Putamen (tissue), 1 donor: ENCODE measurements at regions not wholly inside any gene's neighbourhood (a gene's known extent, or its start where the extent isn't known, plus 50 kb on each side); places are given as distances from the start of the nearest gene placed in this dataset.

Experiments used
- DNase-seq: peaks from one replicate; pipeline ENCODE4 v3.0.0-alpha.2; 2016; ENCODE audit warnings: low spot score

DNA sequence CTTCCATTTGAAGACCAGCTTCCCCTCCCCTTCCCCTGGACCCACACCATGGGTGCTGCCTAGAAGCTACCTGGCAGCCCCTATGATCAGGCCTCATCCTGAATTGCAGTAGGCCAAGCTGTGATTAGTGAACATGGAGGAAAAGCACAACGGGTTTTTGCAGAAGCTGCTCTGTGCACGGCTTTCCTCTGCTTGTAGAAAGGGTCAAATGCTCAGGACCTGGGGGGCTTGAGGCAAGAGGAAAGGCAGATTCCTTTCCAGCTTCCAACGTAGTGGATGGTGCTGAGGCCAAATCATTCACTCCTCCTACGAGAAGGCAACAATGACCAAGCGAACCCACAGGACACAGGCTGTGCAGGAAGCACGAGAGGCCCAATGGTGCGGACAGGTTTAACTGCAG lies 410.3 kb upstream of the SHH start:
- no peak for DNase-seq

DNA sequence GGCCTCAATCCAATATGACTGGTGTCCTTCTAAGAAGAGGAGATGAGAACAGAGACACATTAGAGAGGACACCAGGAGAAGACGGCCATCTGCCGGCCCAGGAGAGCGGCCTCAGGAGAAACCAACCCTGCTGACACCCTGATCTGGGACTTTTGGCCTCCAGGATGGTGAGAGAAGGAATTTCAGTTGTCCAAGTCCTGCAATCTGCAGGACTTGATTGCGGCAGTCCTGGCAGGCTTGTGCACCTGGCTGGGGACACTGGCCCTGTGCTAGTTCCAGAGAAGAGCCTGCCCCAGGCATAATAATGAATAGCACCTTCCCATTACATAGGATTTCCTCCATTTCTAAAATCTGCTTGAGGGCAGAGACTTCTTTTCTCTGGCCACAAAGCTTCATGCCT lies 409.9 kb upstream of the SHH start:
- DNase-seq, result no peak

DNA sequence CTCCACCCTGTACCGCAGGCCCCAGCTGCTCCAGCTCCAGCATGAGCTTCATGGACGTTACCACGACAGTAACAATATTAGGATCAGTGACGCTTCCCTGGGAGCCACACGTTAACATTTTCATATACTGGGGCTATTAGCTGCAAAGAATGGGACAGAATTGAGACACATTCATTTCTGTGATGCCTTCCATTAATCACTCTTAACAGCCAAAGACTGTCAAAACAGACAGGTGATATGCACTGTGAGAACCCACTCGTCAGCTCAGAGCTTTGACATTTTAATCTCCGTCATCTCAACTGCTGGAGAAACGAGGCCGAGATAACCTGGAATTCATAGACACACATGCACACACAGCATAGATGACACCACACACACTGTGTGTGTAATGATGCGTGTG lies 408.4 kb upstream of the SHH start:
- no peak for DNase-seq

GRCh38 chr7:156220078-156220605 lies 407.9 kb upstream of the SHH start:
- no peak for DNase-seq

DNA sequence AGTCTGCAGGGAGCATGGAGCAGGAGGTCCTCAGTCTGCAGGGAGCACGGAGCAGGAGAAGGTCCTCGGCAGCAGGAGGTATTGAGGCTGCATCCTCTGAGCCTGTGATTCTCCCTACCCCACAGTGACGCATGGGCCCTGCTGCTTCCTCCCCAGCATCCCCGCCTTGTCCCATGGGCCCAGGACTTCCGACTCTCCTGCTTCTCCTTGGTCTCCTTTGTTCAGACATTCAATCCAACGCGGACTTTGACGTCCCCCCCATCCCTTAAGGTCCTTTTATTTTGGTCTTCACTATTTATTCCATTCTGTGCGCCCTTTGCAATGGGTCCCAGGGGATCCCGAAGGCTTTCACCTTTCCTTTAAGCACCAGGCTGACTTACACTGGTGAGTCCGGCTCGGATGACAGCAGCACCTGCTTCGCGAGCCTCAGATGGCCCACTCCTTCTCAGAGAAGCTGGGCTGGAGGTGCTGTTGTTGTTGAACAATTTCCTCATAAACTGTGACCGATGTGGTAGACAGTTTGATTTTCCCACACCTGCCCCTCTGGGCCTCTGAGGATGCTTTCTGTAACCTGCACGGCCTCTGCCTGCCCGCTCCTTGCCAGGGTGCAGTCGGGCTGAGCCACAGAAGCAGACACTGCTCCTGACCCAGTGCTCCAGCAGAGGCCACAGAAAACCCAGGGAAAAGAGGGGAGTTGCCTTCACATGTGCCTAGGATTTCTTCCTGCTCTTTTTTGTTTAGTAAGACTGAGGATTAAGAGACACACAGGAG lies 407.2 kb upstream of the SHH start:
- DNase-seq, result no peak

GRCh38 chr7:156218544-156219306 lies 406.5 kb upstream of the SHH start:
- DNase-seq, result no peak

GRCh38 chr7:156217803-156218202 lies 405.5 kb upstream of the SHH start:
- no peak for DNase-seq

DNA sequence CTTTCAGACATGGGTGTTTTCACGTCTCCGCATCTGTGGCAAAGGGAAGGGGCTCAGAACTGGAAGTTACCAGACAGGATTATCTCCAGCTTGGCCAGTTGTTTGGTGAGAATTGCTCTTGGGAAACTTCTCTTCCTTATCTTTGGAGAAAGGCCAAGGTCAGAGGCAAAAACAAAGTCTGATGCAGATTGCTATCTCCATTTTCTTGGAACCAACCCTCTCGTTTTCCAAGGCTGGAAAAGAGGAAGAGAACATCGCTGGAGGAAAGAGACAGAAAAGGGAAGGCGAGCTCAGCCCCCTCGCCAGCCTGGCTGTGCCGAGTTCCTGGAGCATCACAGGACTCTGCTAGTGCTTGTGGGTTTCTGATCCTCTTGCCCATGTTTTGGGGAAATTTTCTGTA lies 396.8 kb upstream of the SHH start:
- DNase-seq, result no peak

GRCh38 chr7:156207306-156207705 lies 395.0 kb upstream of the SHH start:
- DNase-seq, result no peak

DNA sequence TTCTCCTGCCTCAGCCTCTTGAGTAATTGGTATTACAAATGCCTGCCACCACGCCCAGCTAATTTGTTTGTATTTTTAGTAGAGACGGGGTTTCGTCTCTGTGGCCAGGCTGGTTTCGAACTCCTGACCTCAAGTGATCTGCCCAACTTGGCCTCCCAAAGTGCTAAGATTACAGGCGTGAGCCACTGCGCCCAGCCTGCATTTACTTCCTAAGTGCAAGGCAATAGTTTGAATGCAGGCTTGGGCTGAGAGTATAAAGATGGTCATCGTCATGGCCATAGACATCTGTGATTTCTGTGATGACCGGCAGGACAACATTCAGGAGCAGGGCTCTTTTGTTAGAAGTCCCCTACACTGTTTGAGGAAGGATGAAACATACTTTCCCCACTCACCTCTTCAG lies 393.9 kb upstream of the SHH start:
- no peak for DNase-seq

GRCh38 chr7:156204820-156205219 lies 392.6 kb upstream of the SHH start:
- no peak for DNase-seq

DNA sequence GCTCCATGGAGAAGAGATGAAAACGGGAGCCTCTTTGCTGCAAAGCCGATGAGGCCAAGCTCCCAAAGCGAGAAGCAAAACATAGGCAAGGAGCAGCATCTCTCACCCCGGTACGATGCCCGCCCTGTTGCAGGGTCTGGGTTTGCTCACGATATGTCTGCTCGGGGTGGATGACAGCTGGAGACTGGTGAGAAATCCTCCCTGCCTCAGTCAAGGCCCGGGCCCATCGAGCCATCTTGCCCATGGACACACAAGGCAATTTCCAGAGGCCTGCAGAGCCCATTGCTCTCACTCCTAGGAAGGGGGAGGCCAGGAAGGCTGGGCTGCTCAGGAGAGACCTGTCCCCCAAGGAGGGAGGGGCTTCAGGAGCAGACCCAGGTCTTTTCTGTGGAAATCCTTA lies 391.7 kb upstream of the SHH start:
- no peak for DNase-seq

- no peak for DNase-seq
Observed at GRCh38 chr7:156198277-156198676, 386.0 kb upstream of the SHH start.

DNA sequence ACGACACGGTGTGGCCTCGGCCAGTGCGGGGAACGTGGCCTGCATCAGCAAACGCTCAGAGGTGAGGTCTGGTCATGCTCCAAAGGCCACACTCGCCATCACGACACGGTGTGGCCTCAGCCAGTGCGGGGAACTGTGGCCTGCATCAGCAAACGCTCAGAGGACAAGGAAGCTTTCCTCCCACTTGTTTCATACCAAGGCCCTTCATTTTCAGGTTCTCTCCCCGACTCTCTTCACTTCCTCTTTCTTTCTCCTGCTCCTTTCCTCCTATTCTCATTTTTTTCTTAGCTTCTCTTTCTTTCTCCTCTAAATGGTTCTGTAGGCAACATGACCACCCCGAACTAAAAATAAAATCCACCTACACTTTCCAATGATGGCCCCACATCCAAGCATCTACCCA lies 384.4 kb upstream of the SHH start:
- DNase-seq, result no peak

DNA sequence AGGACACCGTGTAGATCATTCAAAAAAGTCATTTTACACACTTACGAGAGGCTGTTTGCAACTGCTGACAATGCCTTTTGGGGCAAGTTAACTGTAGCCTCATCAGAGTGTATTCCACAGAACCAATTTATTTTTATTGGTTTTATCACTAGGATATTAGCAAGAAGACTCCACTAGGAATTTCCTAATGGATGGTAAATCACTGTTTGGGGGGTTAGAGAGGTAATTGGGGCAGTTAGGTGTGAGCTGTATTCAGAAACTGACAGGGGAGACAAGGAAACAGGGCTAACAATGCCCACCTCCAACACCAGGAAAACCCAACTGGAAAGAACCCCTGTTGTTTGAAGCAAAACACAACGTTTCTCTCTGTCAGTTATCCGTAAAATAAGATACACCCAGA lies 383.0 kb upstream of the SHH start:
- no peak for DNase-seq

GRCh38 chr7:156194813-156195212 lies 382.6 kb upstream of the SHH start:
- DNase-seq, result no peak

DNA sequence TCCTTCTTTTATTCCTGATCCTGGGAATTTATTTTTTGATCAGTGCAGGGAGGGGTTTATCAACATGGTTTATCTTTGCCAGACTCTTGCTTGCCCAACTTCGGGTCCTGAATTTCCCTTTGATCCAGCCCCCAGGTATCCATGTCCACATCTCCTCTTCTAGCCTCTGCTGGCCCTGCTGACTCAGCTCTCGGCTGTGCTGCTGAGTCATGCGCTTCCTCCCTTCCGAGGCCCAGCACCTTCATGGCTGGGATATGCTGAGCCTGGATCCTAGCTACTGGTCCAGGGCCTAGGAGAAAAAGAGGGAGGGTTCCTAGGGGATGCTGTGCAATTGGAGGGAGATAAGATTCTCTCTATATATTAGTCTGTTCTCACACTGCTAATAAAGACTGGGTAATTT lies 380.7 kb upstream of the SHH start:
- DNase-seq, result no peak

GRCh38 chr7:156191090-156191489 lies 378.8 kb upstream of the SHH start:
- DNase-seq, result no peak

DNA sequence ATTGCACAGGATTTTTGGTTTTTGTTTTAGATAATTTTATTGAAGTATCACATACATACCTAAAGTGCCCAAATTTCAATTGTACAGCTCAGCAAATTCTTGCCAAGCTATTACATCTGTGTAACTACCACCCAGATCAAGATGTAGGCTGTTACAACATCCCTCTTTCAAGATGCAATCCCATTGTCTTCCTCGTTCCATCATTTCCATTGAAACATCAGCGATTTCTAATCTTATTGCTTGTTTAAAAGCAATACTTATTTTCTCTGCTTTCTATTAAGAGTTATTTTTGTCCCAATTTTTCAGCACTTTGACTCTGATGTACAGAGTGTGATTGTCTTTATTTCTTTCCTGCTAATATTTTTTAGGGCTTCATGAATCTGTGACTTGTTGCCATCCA lies 372.8 kb upstream of the SHH start:
- no peak for DNase-seq

- DNase-seq, result no peak
Observed at GRCh38 chr7:156184164-156184563, 371.9 kb upstream of the SHH start.

DNA sequence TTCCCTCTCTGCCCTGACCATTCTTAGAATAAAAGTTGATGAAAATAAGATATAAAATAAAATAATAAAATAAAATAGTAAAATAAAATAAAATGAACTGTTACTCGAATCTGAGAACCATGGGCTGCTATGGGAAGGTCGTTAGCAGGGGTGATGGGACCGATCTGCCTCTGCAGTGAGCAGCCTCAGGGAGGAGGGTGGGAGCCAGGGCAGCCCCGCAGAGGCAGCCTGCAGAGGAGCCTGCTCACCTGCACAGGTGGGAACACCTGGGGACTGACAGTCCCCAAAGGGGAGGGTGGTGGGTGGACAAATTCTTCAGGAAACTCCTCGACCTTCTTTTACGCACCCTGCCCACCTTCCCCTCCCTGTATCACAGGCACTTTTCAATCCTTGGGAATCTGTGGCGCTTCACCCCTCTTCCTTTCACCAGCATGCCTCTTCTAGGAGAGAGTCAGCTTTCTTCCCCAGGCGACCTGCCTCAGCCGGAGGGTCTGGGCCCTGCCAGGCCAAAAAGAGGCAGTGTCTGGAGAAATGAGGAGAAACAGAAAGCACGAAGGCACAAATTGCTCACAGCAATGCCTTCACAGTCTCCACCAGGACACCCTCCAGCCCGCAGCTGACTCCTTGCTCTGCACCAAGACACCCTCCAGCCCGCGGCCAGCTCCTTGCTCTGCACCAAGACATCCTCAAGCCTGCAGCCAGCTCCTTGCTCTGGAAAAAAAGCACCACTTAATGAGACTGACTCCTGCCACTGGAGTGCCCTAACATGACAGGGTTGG lies 368.4 kb upstream of the SHH start:
- no peak for DNase-seq

DNA sequence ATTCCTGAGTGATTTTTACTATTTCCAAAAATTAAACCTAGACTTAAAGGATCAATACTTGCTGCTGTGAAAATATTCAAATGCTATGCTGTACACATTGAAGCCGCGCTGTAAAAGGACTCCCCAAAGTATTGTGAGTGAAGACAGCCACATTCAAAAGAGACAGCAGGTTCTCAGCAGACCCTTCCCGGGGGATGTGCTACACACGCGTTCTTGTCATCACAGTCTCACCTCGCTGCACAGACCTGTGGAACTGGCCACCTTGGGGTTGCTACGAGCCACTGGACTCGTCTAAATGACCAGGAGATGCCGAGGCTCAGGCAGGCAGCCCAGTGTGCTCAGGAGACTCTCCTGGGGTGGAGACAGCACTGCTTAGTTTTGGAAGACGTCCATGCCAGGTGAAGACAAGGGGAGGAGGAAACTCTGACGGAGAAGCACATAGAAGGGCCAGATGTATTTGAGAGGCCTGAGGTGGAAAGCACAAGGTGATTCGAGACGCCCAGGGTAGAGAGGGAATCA lies 367.7 kb upstream of the SHH start:
- DNase-seq, result no peak
